Mesenchymal stem cell (in vitro differentiated cells and primary cell): ENCODE measurements at regions not wholly inside any gene's neighbourhood (a gene's known extent, or its start where the extent isn't known, plus 50 kb on each side); places are given as distances from the start of the nearest gene placed in this dataset.

ENCODE experiments used
- DNase-seq: peaks from one replicate; pipeline ENCODE4 v3.0.0-alpha.2; 2013
- H2AFZ ChIP-seq: one replicate; pipeline ENCODE4 v1.6.1; 2013; ENCODE audit warnings: low read depth, mild to moderate bottlenecking, control low read depth, inconsistent platforms, low read length, moderate library complexity
- H2AK5ac ChIP-seq: 2 replicates; pipeline ENCODE4 v1.6.1; 2013; ENCODE audit warnings: low read length, moderate library complexity, mild to moderate bottlenecking, inconsistent platforms; ENCODE audit not compliant: severe bottlenecking
- H2BK120ac ChIP-seq: one replicate; pipeline ENCODE4 v1.6.1; 2013; ENCODE audit warnings: low read depth, mild to moderate bottlenecking, inconsistent platforms, low read length, moderate library complexity
- H2BK12ac ChIP-seq, 2 experiments: one replicate each; pipeline ENCODE4 v1.6.1; 2013; ENCODE audit warnings: inconsistent platforms in 2 of 2, low read length in 2 of 2, mild to moderate bottlenecking in 2 of 2, moderate library complexity in 2 of 2, control low read depth in 1 of 2
- H2BK15ac ChIP-seq: one replicate; pipeline ENCODE4 v1.6.1; 2013; ENCODE audit warnings: mild to moderate bottlenecking, low read depth, inconsistent platforms; ENCODE audit not compliant: poor library complexity, severe bottlenecking
- H2BK5ac ChIP-seq: 2 replicates; pipeline ENCODE4 v1.6.1; 2013; ENCODE audit warnings: low read depth, mild to moderate bottlenecking, low read length, control low read depth, inconsistent platforms; ENCODE audit not compliant: poor library complexity, severe bottlenecking
- H3K14ac ChIP-seq, 2 experiments: one replicate each; pipeline ENCODE4 v1.6.1; 2013; ENCODE audit warnings: inconsistent platforms in 2 of 2, low read length in 2 of 2, control low read depth in 1 of 2, mild to moderate bottlenecking in 1 of 2, moderate library complexity in 1 of 2
- H3K18ac ChIP-seq, 2 experiments: one replicate each; pipeline ENCODE4 v1.6.1; 2013; ENCODE audit warnings: inconsistent platforms in 2 of 2, low read length in 2 of 2, control low read depth in 1 of 2, low read depth in 1 of 2, mild to moderate bottlenecking in 1 of 2
- H3K23ac ChIP-seq, 2 experiments: one replicate each; pipeline ENCODE4 v1.6.1; 2013; ENCODE audit warnings: inconsistent platforms in 2 of 2, low read length in 2 of 2, mild to moderate bottlenecking in 2 of 2, moderate library complexity in 2 of 2, control low read depth in 1 of 2
- H3K27ac ChIP-seq: 2 replicates; pipeline ENCODE4 v1.5.1; 2013; ENCODE audit warnings: mild to moderate bottlenecking, moderate library complexity, low read length, control low read depth, inconsistent platforms; ENCODE audit not compliant: poor library complexity, severe bottlenecking
- H3K27me3 ChIP-seq, 2 experiments: 2 replicates each; pipeline versions ENCODE4 v1.6.1 to v1.7.0; 2013; ENCODE audit warnings: low read length in 2 of 2, mild to moderate bottlenecking in 2 of 2, moderate library complexity in 2 of 2, control low read depth in 1 of 2, inconsistent platforms in 1 of 2; ENCODE audit not compliant: control insufficient read depth in 1 of 2, insufficient read depth in 1 of 2
- H3K36me3 ChIP-seq, 2 experiments: 2 replicates each; pipeline versions ENCODE4 v1.6.1 to v1.7.0; 2013; ENCODE audit warnings: low read length in 2 of 2, control low read depth in 1 of 2, inconsistent platforms in 1 of 2, low read depth in 1 of 2, mild to moderate bottlenecking in 1 of 2; ENCODE audit not compliant: insufficient read depth in 2 of 2, control insufficient read depth in 1 of 2
- H3K4ac ChIP-seq, 2 experiments: one replicate each; pipeline ENCODE4 v1.6.1; 2013; ENCODE audit warnings: inconsistent platforms in 2 of 2, low read length in 2 of 2, mild to moderate bottlenecking in 2 of 2, moderate library complexity in 2 of 2, control low read depth in 1 of 2, low read depth in 1 of 2
- H3K4me1 ChIP-seq: 2 replicates; pipeline ENCODE4 v1.6.1; 2013; ENCODE audit warnings: low read depth, low read length, control low read depth; ENCODE audit not compliant: control insufficient read depth, insufficient read depth
- H3K4me2 ChIP-seq: 2 replicates; pipeline ENCODE4 v1.6.1; 2013; ENCODE audit warnings: low read length, mild to moderate bottlenecking, inconsistent platforms; ENCODE audit not compliant: poor library complexity, severe bottlenecking
- H3K4me3 ChIP-seq, 2 experiments: 2 replicates each; pipeline versions ENCODE4 v1.5.1 to v1.7.0; 2013; ENCODE audit warnings: low read length in 2 of 2, mild to moderate bottlenecking in 2 of 2, control low read depth in 1 of 2, low read depth in 1 of 2; ENCODE audit not compliant: insufficient read depth in 1 of 2
- H3K79me1 ChIP-seq: replicated peaks from 2 replicates; pipeline ENCODE4 v1.6.1; 2013; ENCODE audit warnings: mild to moderate bottlenecking, control low read depth, low read length, inconsistent platforms; ENCODE audit not compliant: poor library complexity, severe bottlenecking
- H3K9ac ChIP-seq: 2 replicates; pipeline ENCODE4 v1.7.0; 2013; ENCODE audit warnings: mild to moderate bottlenecking, low read length, moderate library complexity
- H3K9me3 ChIP-seq: 2 replicates; pipeline ENCODE4 v1.7.0; 2013; ENCODE audit warnings: mild to moderate bottlenecking, low read length; ENCODE audit not compliant: control insufficient read depth
- H4K8ac ChIP-seq: one replicate; pipeline ENCODE4 v1.6.1; 2013; ENCODE audit warnings: inconsistent platforms, mild to moderate bottlenecking, low read length, moderate library complexity
- H4K91ac ChIP-seq: one replicate; pipeline ENCODE4 v1.6.1; 2013; ENCODE audit warnings: mild to moderate bottlenecking, low read length, inconsistent platforms
- WGBS: methylation state at CpG from one replicate; pipeline ENCODE4 v1.1.7; 2013; ENCODE audit warnings: mixed read lengths; 5-methylcytosine and 5-hydroxymethylcytosine counted together

DNA sequence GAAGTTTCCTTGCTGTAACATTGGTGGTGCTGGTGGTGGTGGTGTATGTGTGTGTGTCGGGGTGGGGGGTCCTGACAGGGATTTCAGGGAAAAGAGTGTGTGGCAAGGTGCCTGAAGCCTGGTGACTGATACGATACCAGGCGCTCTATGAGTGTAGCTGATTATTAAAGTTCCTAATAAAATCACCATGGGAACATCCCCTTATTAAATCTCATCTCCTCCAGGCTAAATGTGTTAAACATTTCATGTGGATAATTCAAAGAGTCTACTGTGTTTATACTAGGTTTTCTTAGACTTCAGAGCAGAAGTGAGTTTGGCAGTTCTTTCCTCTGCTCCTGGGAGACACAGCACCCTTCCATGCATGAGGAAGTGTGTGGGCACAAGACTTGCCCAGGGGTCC lies 82.0 kb downstream of the THNSL2 start:
- 80% methylated on average over 1 of the region's 3 CpGs for WGBS
- H4K91ac ChIP-seq = no peak overlapping the region
- no peak overlapping the region for H2BK15ac ChIP-seq

GRCh38 chr2:88250404-88250803 lies 80.3 kb downstream of the THNSL2 start:
- no peaks in the 10 kb centered on the region for H3K36me3 ChIP-seq
- no peak overlapping the region for H3K27ac ChIP-seq
- H2BK15ac ChIP-seq = no peak overlapping the region
- no peak for DNase-seq
- no peak overlapping the region for H2AFZ ChIP-seq
- no peak overlapping the region for H3K23ac ChIP-seq
- no peak overlapping the region for H3K9ac ChIP-seq
- no peak overlapping the region for H2BK5ac ChIP-seq
- no peak overlapping the region for H4K91ac ChIP-seq
- no peak overlapping the region for H3K4ac ChIP-seq
- no peak overlapping the region for H3K4me2 ChIP-seq
- H2BK12ac ChIP-seq = no peak overlapping the region
- H3K4me3 ChIP-seq = no peak overlapping the region
- 78% methylated on average over 4 of the region's 4 CpGs for WGBS
- peaks cover 0 to 15% of the 10 kb centered on the region in 2 experiments for H3K27me3 ChIP-seq
- no peak overlapping the region for H3K18ac ChIP-seq
- no peak overlapping the region for H4K8ac ChIP-seq
- H3K79me1 ChIP-seq = no peaks in the 10 kb centered on the region
- no peaks in the 10 kb centered on the region for H3K9me3 ChIP-seq
- no peaks in the 10 kb centered on the region for H3K4me1 ChIP-seq
- no peak overlapping the region for H2BK120ac ChIP-seq
- H2AK5ac ChIP-seq = no peak overlapping the region
- no peak overlapping the region for H3K14ac ChIP-seq

More for the DNA sequence above, 82.0 kb downstream of the THNSL2 start:
- Histone ChIP-seq H3K4me3 (no peak overlapping the region), H3K27ac (no peak overlapping the region), H2BK5ac (no peak overlapping the region), H3K79me1 (no peaks in the 10 kb centered on the region), H3K18ac (no peak overlapping the region), H2BK120ac (no peak overlapping the region), H3K14ac (no peak overlapping the region), H3K9me3 (no peaks in the 10 kb centered on the region), H2AK5ac (no peak overlapping the region), H3K9ac (no peak overlapping the region), H4K8ac (no peak overlapping the region), H3K4me2 (no peak overlapping the region), H2BK12ac (no peak overlapping the region), H3K23ac (no peak overlapping the region), H3K4me1 (no peaks in the 10 kb centered on the region), H2AFZ (no peak overlapping the region), H3K4ac (no peak overlapping the region), H3K27me3 (peaks cover 0 to 15% of the 10 kb centered on the region in 2 experiments), H3K36me3 (no peaks in the 10 kb centered on the region)
- DNase-seq = no peak

GRCh38 chr2:88248280-88248828 lies 78.2 kb downstream of the THNSL2 start:
- Histone ChIP-seq H4K91ac (no peak overlapping the region), H2BK120ac (no peak overlapping the region), H3K4me3 (no peak overlapping the region), H3K18ac (no peak overlapping the region), H3K23ac (no peak overlapping the region), H2BK5ac (no peak overlapping the region), H3K36me3 (no peaks in the 10 kb centered on the region), H2AK5ac (no peak overlapping the region), H3K27ac (no peak overlapping the region), H3K79me1 (no peaks in the 10 kb centered on the region), H2BK12ac (no peak overlapping the region), H4K8ac (no peak overlapping the region), H3K4ac (no peak overlapping the region), H3K9ac (no peak overlapping the region), H2BK15ac (no peak overlapping the region), H2AFZ (no peak overlapping the region), H3K27me3 (peaks cover 0 to 13% of the 10 kb centered on the region in 2 experiments), H3K14ac (no peak overlapping the region), H3K9me3 (no peaks in the 10 kb centered on the region), H3K4me2 (no peak overlapping the region), H3K4me1 (no peaks in the 10 kb centered on the region)
- DNase-seq = no peak
- WGBS = 83% methylated on average over 4 of the region's 5 CpGs

DNA sequence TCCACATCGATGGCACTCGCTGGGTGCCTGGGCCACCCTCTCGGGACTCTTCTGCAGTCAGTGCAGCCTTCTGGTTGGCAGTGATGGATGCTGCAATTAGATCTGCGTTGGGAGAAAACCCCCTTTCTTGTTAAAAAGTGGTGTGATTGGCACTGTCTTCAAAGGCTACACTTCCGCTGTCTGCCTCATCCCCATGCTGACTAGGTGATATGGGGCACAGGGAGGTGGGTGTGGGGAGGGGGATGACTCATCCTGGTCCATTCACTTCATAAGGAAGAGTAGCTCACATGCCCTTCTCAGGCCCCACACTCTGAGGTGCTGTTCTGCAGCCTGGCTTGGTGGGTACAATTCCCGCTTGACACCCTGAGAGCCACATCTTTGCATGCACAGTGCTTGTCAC lies 77.4 kb downstream of the THNSL2 start:
- Histone ChIP-seq H3K27ac (no peak overlapping the region), H3K27me3 (peaks cover 0 to 8% of the 10 kb centered on the region in 2 experiments), H3K4ac (no peak overlapping the region), H3K9me3 (no peaks in the 10 kb centered on the region), H3K79me1 (no peaks in the 10 kb centered on the region), H3K9ac (no peak overlapping the region), H2AK5ac (no peak overlapping the region), H3K18ac (no peak overlapping the region), H3K36me3 (no peaks in the 10 kb centered on the region), H2BK120ac (no peak overlapping the region), H3K4me3 (no peak overlapping the region), H4K91ac (no peak overlapping the region), H2AFZ (no peak overlapping the region), H3K23ac (no peak overlapping the region), H3K4me1 (no peaks in the 10 kb centered on the region), H2BK5ac (no peak overlapping the region), H3K4me2 (no peak overlapping the region), H3K14ac (no peak overlapping the region), H4K8ac (no peak overlapping the region), H2BK15ac (no peak overlapping the region), H2BK12ac (no peak overlapping the region)
- no peak for DNase-seq
- WGBS = 79% methylated on average over 6 of the region's 6 CpGs
